ENCODE measurements at regions not wholly inside any gene's neighbourhood (a gene's known extent, or its start where the extent isn't known, plus 50 kb on each side); places are given as distances from the start of the nearest gene placed in this dataset.

GRCh38 chr20:57831326-57831992 is 121.6 kb upstream of the PMEPA1 start:
- H4K5ac ChIP-seq (ENCODE audit: insufficient read length, low read depth, low read length) = no peak overlapping the region
- H3K27me3 ChIP-seq (replicated peaks in 1 of 4; ENCODE audit: control insufficient read depth in 3 of 4, extremely low read depth in 1 of 4, insufficient read depth in 3 of 4, low read length in 3 of 4) = peaks cover 0 to 4% (median 3%) of the 10 kb centered on the region in 4 experiments; a peak in 4 of 7 replicates
- H2BK15ac ChIP-seq (ENCODE audit: low read length) = no peak overlapping the region
- H3K14ac ChIP-seq (ENCODE audit: insufficient read length) = no peak overlapping the region
- H3K4ac ChIP-seq (replicated peaks; ENCODE audit: insufficient read length, low read depth, low read length) = no peak overlapping the region
- H3K79me1 ChIP-seq (ENCODE audit: low read depth, low read length) = no peaks in the 10 kb centered on the region
- H2BK12ac ChIP-seq (ENCODE audit: low read depth, low read length) = no peak overlapping the region
- H2AFZ ChIP-seq (ENCODE audit: low read length) = no peak overlapping the region
- H3K4me3 ChIP-seq (ENCODE audit: extremely low read depth in 1 of 4, insufficient read depth in 2 of 4, low read depth in 3 of 4, low read length in 4 of 4) = no peak overlapping the region
- H3K9ac ChIP-seq (replicated peaks in 1 of 4; ENCODE audit: extremely low read depth in 1 of 4, low read depth in 3 of 4, low read length in 3 of 4) = no peak overlapping the region
- no peak overlapping the region for H3K18ac ChIP-seq (ENCODE audit: extremely low read depth, low read length)
- H3K23me2 ChIP-seq (ENCODE audit: low read depth, low read length) = no peaks in the 10 kb centered on the region
- no peaks in the 10 kb centered on the region for H3K36me3 ChIP-seq (ENCODE audit: control insufficient read depth in 2 of 4, insufficient read depth in 4 of 4, low read length in 3 of 4)
- H3K4me1 ChIP-seq (replicated peaks in 1 of 4; ENCODE audit: control insufficient read depth in 3 of 4, insufficient read depth in 4 of 4, low read length in 3 of 4) = peaks cover 0 to 11% (median 3%) of the 10 kb centered on the region in 4 experiments; a peak in 6 of 7 replicates
- ChIA-PET CTCF (ENCODE audit: partially characterized antibody) (interaction anchor here (1.2 to 1.6 kb wide), 3 partner anchors 10 to 177 kb away, joined by 3 read pairs; no protein-coding TSS in a partner anchor), POLR2A (ENCODE audit: partially characterized antibody) (no interaction called here)
- H2BK120ac ChIP-seq (replicated peaks; ENCODE audit: low read depth, low read length) = no peak overlapping the region
- DNase-seq (ENCODE audit: low read depth in 1 of 2, low spot score in 2 of 2) (peak in 1 of 2 experiments; percentile 26), FAIRE-seq (no peak)
- H3K79me2 ChIP-seq (ENCODE audit: control insufficient read depth in 1 of 2, insufficient read depth in 2 of 2, low read length in 2 of 2) = no peaks in the 10 kb centered on the region
- no peak overlapping the region for H3K23ac ChIP-seq (ENCODE audit: insufficient read length)
- H4K91ac ChIP-seq (replicated peaks; ENCODE audit: insufficient read length, low read length) = no peak overlapping the region
- H2AK5ac ChIP-seq (ENCODE audit: low read depth, low read length) = no peak overlapping the region
- no peak overlapping the region for H3K4me2 ChIP-seq (ENCODE audit: insufficient read depth in 1 of 2, low read depth in 2 of 2, low read length in 2 of 2)
- H4K20me1 ChIP-seq (replicated peaks in 1 of 2; ENCODE audit: control insufficient read depth in 1 of 2, insufficient read depth in 2 of 2, low read length in 2 of 2) = no peaks in the 10 kb centered on the region
- no peak overlapping the region for H2BK5ac ChIP-seq (ENCODE audit: low read depth, low read length)
- H3K9me3 ChIP-seq (ENCODE audit: insufficient read depth in 2 of 2, low read depth in 1 of 2, low read length in 1 of 2) = no peaks in the 10 kb centered on the region
- H3K56ac ChIP-seq (replicated peaks; ENCODE audit: insufficient read length, low read depth, low read length) = no peak overlapping the region
- no peak overlapping the region for H4K8ac ChIP-seq (ENCODE audit: extremely low read depth, insufficient read depth, low read length)
- no peak overlapping the region for H3K27ac ChIP-seq (ENCODE audit: low read depth, low read length)
- no peak overlapping the region for H2BK20ac ChIP-seq (ENCODE audit: low read length)
- WGBS, 2 experiments (ENCODE audit: extremely low coverage in 1 of 2, insufficient coverage in 1 of 2, insufficient read length in 1 of 2, insufficient replicate concordance in 2 of 2, low coverage in 1 of 2, low lambda C conversion rate in 2 of 2, missing lambda C conversion rate in 1 of 2) = 89% methylated on average over 9 of the region's 9 CpGs; no CpG with 5 or more reads in 1 of the 2 experiments
- TF ChIP-seq PHF8 (conservative IDR thresholded peaks at IDR 0.05; ENCODE audit: low read depth, low read length) = no peak

Measured in H1 (cell line).